ENCODE measurements at regions not wholly inside any gene's neighbourhood (a gene's known extent, or its start where the extent isn't known, plus 50 kb on each side); places are given as distances from the start of the nearest gene placed in this dataset.
A peak's percentile ranks its signal among the peaks of the same experiment; 100 is the strongest.

DNA sequence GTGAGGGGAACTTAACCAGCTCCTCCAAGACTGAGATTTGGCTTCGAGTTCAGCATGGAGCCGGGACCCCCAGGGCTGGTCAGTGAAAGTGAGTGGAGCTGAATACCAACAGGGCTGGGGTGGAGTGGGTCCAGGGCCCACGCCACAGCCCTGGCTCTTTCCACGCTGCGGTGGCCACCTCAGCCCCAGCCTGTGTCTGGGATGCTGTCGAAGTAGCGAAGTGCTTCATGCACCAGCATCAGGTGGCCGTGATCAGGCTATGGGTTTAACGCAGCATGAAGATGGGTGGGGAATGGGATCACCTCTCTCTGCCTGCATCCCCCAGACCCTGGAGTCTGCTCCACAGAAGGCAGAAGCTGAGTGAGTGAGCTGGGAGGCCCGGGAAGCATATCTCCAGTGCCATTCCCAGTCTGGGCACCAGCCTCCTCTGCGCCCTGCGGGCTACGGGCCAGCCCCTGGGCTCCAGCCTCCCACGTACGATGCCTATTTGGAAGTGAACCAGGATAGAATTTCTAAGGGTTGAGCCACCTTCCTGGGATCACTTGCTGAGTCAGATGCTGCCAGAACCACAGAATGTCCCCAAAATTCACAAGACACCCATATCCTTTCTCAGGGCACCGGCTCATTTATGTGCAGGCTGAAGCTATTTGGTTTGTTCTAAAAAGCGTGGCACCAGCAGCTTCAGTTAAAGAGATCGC lies 131.1 kb upstream of the CHST15 start:
- Histone ChIP-seq H3K4me1 (ENCODE audit: control insufficient read depth, extremely low read depth, insufficient read depth, low read length) (peaks cover 12% of the 10 kb centered on the region), H3K36me3 (ENCODE audit: control insufficient read depth in 2 of 2, extremely low read depth in 1 of 2, insufficient read depth in 2 of 2, low read length in 2 of 2) (no peaks in the 10 kb centered on the region), H3K27me3 (ENCODE audit: control insufficient read depth, extremely low read depth, insufficient read depth, low read length) (peaks cover 3% of the 10 kb centered on the region), H3K9me3 (ENCODE audit: control insufficient read depth, low read depth, low read length) (peaks cover 5% of the 10 kb centered on the region), H3K4me3 (ENCODE audit: control insufficient read depth in 2 of 3, extremely low read depth in 1 of 3, insufficient read depth in 2 of 3, low read depth in 1 of 3, low read length in 3 of 3) (no peak overlapping the region), H3K9me1 (ENCODE audit: control insufficient read depth, extremely low read depth, insufficient read depth, low read length) (no peaks in the 10 kb centered on the region), H3K4me2 (ENCODE audit: control insufficient read depth, extremely low read depth, insufficient read depth, low read depth, low read length) (peak overlapping the region; percentile 22), H2AFZ (ENCODE audit: control insufficient read depth, low read length) (no peak overlapping the region), H3K27ac (ENCODE audit: control insufficient read depth, insufficient read depth, low read length) (no peak overlapping the region), H3K79me2 (ENCODE audit: control insufficient read depth, insufficient read depth, low read length) (no peaks in the 10 kb centered on the region), H3K9ac (ENCODE audit: control insufficient read depth, extremely low read depth, insufficient read depth, low read length) (no peak overlapping the region), H4K20me1 (ENCODE audit: control insufficient read depth, extremely low read depth, insufficient read depth, low read length) (no peaks in the 10 kb centered on the region)
- TF ChIP-seq EZH2 (IDR thresholded peaks at IDR 0.05; ENCODE audit: low read length) = no peak
- TF ChIP-seq, protein P1, sequence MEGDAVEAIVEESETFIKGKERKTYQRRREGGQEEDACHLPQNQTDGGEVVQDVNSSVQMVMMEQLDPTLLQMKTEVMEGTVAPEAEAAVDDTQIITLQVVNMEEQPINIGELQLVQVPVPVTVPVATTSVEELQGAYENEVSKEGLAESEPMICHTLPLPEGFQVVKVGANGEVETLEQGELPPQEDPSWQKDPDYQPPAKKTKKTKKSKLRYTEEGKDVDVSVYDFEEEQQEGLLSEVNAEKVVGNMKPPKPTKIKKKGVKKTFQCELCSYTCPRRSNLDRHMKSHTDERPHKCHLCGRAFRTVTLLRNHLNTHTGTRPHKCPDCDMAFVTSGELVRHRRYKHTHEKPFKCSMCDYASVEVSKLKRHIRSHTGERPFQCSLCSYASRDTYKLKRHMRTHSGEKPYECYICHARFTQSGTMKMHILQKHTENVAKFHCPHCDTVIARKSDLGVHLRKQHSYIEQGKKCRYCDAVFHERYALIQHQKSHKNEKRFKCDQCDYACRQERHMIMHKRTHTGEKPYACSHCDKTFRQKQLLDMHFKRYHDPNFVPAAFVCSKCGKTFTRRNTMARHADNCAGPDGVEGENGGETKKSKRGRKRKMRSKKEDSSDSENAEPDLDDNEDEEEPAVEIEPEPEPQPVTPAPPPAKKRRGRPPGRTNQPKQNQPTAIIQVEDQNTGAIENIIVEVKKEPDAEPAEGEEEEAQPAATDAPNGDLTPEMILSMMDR (optimal IDR thresholded peaks at IDR 0.05 in 1 of 3, IDR thresholded peaks at IDR 0.05 in 1 of 3, conservative IDR thresholded peaks at IDR 0.05 in 1 of 3; ENCODE audit: extremely low read depth in 1 of 3, insufficient read depth in 2 of 3, low read length in 3 of 3) = no peak
- FAIRE-seq (no peak), DNase-seq (ENCODE audit: low read depth, low spot score) (no peak)
- dilution Hi-C loops (cut with MboI; ENCODE audit: extremely low pct_ligation_motif_present, low sequenced_read_pairs) = no loop called here

DNA sequence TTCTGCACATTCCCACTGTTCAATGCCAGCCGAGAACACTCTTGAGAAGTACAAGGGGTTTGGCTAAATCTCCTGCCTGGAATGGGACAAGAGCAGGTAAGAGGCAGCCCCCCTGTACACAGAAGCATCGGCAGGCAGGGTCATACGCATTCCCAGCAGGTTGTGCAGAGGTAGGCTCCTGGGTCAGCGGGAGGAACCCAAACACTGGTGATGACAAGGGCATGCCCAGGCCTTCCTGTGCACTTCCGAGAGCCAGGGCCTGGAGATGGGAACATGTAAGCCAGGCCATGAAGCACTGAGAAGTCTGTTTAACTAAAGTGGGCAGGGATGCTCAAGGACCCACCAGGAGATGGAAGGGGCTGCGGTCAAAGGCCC lies 130.3 kb upstream of the CHST15 start:
- Histone ChIP-seq H3K79me2 (ENCODE audit: control insufficient read depth, insufficient read depth, low read length) (no peaks in the 10 kb centered on the region), H2AFZ (ENCODE audit: control insufficient read depth, low read length) (no peak overlapping the region), H3K4me1 (ENCODE audit: control insufficient read depth, extremely low read depth, insufficient read depth, low read length) (peaks cover 15% of the 10 kb centered on the region), H3K9ac (ENCODE audit: control insufficient read depth, extremely low read depth, insufficient read depth, low read length) (no peak overlapping the region), H3K27ac (ENCODE audit: control insufficient read depth, insufficient read depth, low read length) (no peak overlapping the region), H4K20me1 (ENCODE audit: control insufficient read depth, extremely low read depth, insufficient read depth, low read length) (no peaks in the 10 kb centered on the region), H3K27me3 (ENCODE audit: control insufficient read depth, extremely low read depth, insufficient read depth, low read length) (peaks cover 3% of the 10 kb centered on the region), H3K4me3 (ENCODE audit: control insufficient read depth in 2 of 3, extremely low read depth in 1 of 3, insufficient read depth in 2 of 3, low read depth in 1 of 3, low read length in 3 of 3) (no peak overlapping the region), H3K36me3 (ENCODE audit: control insufficient read depth in 2 of 2, extremely low read depth in 1 of 2, insufficient read depth in 2 of 2, low read length in 2 of 2) (no peaks in the 10 kb centered on the region), H3K4me2 (ENCODE audit: control insufficient read depth, extremely low read depth, insufficient read depth, low read depth, low read length) (no peak overlapping the region), H3K9me3 (ENCODE audit: control insufficient read depth, low read depth, low read length) (peaks cover 3% of the 10 kb centered on the region), H3K9me1 (ENCODE audit: control insufficient read depth, extremely low read depth, insufficient read depth, low read length) (no peaks in the 10 kb centered on the region)
- DNase-seq (ENCODE audit: low read depth, low spot score) (no peak), FAIRE-seq (no peak)
- TF ChIP-seq EZH2 (IDR thresholded peaks at IDR 0.05; ENCODE audit: low read length) = no peak
- TF ChIP-seq, protein P1 (optimal IDR thresholded peaks at IDR 0.05 in 1 of 3, IDR thresholded peaks at IDR 0.05 in 1 of 3, conservative IDR thresholded peaks at IDR 0.05 in 1 of 3; ENCODE audit: extremely low read depth in 1 of 3, insufficient read depth in 2 of 3, low read length in 3 of 3) = no peak
- dilution Hi-C loops (cut with MboI; ENCODE audit: extremely low pct_ligation_motif_present, low sequenced_read_pairs) = no loop called here
